PC-3 (cell line): ENCODE measurements at regions not wholly inside any gene's neighbourhood (a gene's known extent, or its start where the extent isn't known, plus 50 kb on each side); places are given as distances from the start of the nearest gene placed in this dataset.

Experiments used
- ATAC-seq: fragments of 200-7000 bp; cut with Tn5 transposase; 2 replicates; pipeline ENCODE4 v1.9.1; 2020; ENCODE audit warnings: mild to moderate bottlenecking, moderate library complexity
- BruUV-seq: library from RNA; stranded (reverse); fragments of 400-500 nt; replicated peaks from 2 replicates; lab custom pipeline; 2021; lab: Mats Ljungman, UMichigan
- CTCF ChIA-PET: fragments of 300-600 bp; sonication (Branson Sonifier 250); formaldehyde crosslinking; loops from one replicate; lab custom pipeline; 2022; ENCODE audit warnings: antibody characterized with exemption; lab: Charles Lee
- POLR2A ChIA-PET: fragments of 300-600 bp; sonication (Branson Sonifier 250); formaldehyde crosslinking; loops from one replicate; lab custom pipeline; 2022; ENCODE audit warnings: antibody characterized with exemption; ENCODE audit not compliant: unreplicated experiment; lab: Charles Lee
- DNase-seq: peaks from one replicate; pipeline ENCODE4 v3.0.0-alpha.2; 2015
- H2AFZ ChIP-seq: fragments of 300-600 bp; sonication (generic); 2 replicates; pipeline ENCODE4 v1.6.0; 2016; ENCODE audit warnings: antibody characterized with exemption, low read length
- H3F3A ChIP-seq: fragments of 300-600 bp; sonication (generic); one replicate; pipeline ENCODE4 v1.6.0; 2017; ENCODE audit warnings: antibody characterized with exemption, low read length, control low read depth, mild to moderate bottlenecking; ENCODE audit not compliant: unreplicated experiment
- H3K27ac ChIP-seq: fragments of 300-600 bp; sonication (generic); 2 replicates; pipeline ENCODE4 v1.5.1; 2016; ENCODE audit warnings: mild to moderate bottlenecking, low read length
- H3K27me3 ChIP-seq: fragments of 300-600 bp; sonication (generic); 2 replicates; pipeline ENCODE4 v1.6.1; 2016; ENCODE audit warnings: low read length, mixed read lengths
- H3K36me3 ChIP-seq: fragments of 300-600 bp; sonication (generic); 2 replicates; pipeline ENCODE4 v1.6.1; 2016; ENCODE audit warnings: low read depth, mixed run types, low read length, mixed read lengths
- H3K4me1 ChIP-seq: fragments of 300-600 bp; sonication (generic); 2 replicates; pipeline ENCODE4 v1.5.1; 2016; ENCODE audit warnings: low read length; ENCODE audit not compliant: insufficient read depth
- H3K4me2 ChIP-seq: fragments of 300-600 bp; sonication (generic); 2 replicates; pipeline ENCODE4 v1.6.0; 2016; ENCODE audit warnings: low read length
- H3K4me3 ChIP-seq: fragments of 300-600 bp; sonication (generic); 2 replicates; pipeline ENCODE4 v1.5.1; 2016; ENCODE audit warnings: mild to moderate bottlenecking, low read length, mixed read lengths
- H3K79me2 ChIP-seq: fragments of 300-600 bp; sonication (generic); 2 replicates; pipeline ENCODE4 v1.6.1; 2017; ENCODE audit warnings: low read length, mixed read lengths
- H3K9ac ChIP-seq: fragments of 300-600 bp; sonication (generic); 2 replicates; pipeline ENCODE4 v1.6.0; 2016; ENCODE audit warnings: mild to moderate bottlenecking, low read length
- H3K9me2 ChIP-seq: fragments of 300-600 bp; sonication (generic); replicated peaks from 2 replicates; pipeline ENCODE4 v1.6.1; 2016; ENCODE audit warnings: mixed run types, low read length, mixed read lengths
- H3K9me3 ChIP-seq: fragments of 300-600 bp; sonication (generic); 2 replicates; pipeline ENCODE4 v1.6.1; 2016; ENCODE audit warnings: low read length, mixed read lengths
- H4K20me1 ChIP-seq: fragments of 300-600 bp; sonication (generic); 2 replicates; pipeline ENCODE4 v1.6.1; 2016; ENCODE audit warnings: low read length, mixed read lengths
- CTCF ChIP-seq: fragments of 300-600 bp; sonication (generic); conservative IDR thresholded peaks from 2 replicates; pipeline ENCODE4 v1.5.1; 2017; ENCODE audit warnings: antibody characterized with exemption, low read depth, mild to moderate bottlenecking, low read length
- EZH2 ChIP-seq: fragments of 300-600 bp; sonication (generic); IDR thresholded peaks from one replicate; pipeline ENCODE4 v1.6.1; 2017; ENCODE audit warnings: antibody characterized with exemption, mild to moderate bottlenecking, low read length; ENCODE audit not compliant: unreplicated experiment
- EZH2phosphoT487 ChIP-seq: fragments of 300-600 bp; sonication (generic); IDR thresholded peaks from 2 replicates; pipeline ENCODE4 v1.6.1; 2018; ENCODE audit warnings: mild to moderate bottlenecking, antibody characterized with exemption, low read length, borderline replicate concordance
- intact Hi-C: fragments of 100-400 bp; cut with micrococcal nuclease; formaldehyde crosslinking; loops from 2 replicates; pipeline ENCODE4 v1.9.0; 2023

- H3K4me2 ChIP-seq: no peak overlapping the region
- intact Hi-C loops: no loop called here
- H3K79me2 ChIP-seq: no peaks in the 10 kb centered on the region
- DNase-seq (no peak), ATAC-seq (no peak)
- BruUV-seq: no TSS peak
- H3F3A ChIP-seq: no peaks in the 10 kb centered on the region
- no peaks in the 10 kb centered on the region for H3K36me3 ChIP-seq
- no peak overlapping the region for H3K9ac ChIP-seq
- no peak overlapping the region for H3K4me3 ChIP-seq
- H4K20me1 ChIP-seq: no peaks in the 10 kb centered on the region
- no peak overlapping the region for H2AFZ ChIP-seq
- TF ChIP-seq EZH2phosphoT487 (no peak), CTCF (no peak), EZH2 (no peak)
- ChIA-PET POLR2A (no interaction called here), CTCF (no interaction called here)
- H3K4me1 ChIP-seq: peaks cover 12% of the 10 kb centered on the region; the same call in 1 of the 2 replicates
- H3K9me3 ChIP-seq: no peaks in the 10 kb centered on the region
- H3K27me3 ChIP-seq: no peaks in the 10 kb centered on the region
- no peaks in the 10 kb centered on the region for H3K9me2 ChIP-seq
- H3K27ac ChIP-seq: no peak overlapping the region
Observed at GRCh38 chr3:87710511-87710910, 348.3 kb downstream of the CGGBP1 start.

- Histone ChIP-seq H4K20me1 (no peaks in the 10 kb centered on the region), H3K27ac (no peak overlapping the region), H3K79me2 (no peaks in the 10 kb centered on the region), H3K27me3 (no peaks in the 10 kb centered on the region), H3K36me3 (no peaks in the 10 kb centered on the region), H2AFZ (no peak overlapping the region), H3K4me2 (no peak overlapping the region), H3K9ac (no peak overlapping the region), H3F3A (no peaks in the 10 kb centered on the region), H3K4me3 (no peak overlapping the region), H3K9me2 (no peaks in the 10 kb centered on the region), H3K4me1 (peaks cover 8% of the 10 kb centered on the region; the same call in 1 of the 2 replicates), H3K9me3 (no peaks in the 10 kb centered on the region)
- ChIA-PET POLR2A (no interaction called here), CTCF (no interaction called here)
- TF ChIP-seq EZH2: no peak
- ATAC-seq (no peak), DNase-seq (no peak)
- intact Hi-C loops: no loop called here
- BruUV-seq: no TSS peak
Observed at GRCh38 chr3:87710028-87710427, 348.8 kb downstream of the CGGBP1 start.

GRCh38 chr3:87706176-87706575 is 352.6 kb downstream of the CGGBP1 start:
- no peaks in the 10 kb centered on the region for H3K36me3 ChIP-seq
- no peaks in the 10 kb centered on the region for H3K27me3 ChIP-seq
- BruUV-seq: no TSS peak
- H3K9me2 ChIP-seq: no peaks in the 10 kb centered on the region
- POLR2A ChIA-PET: no interaction called here
- CTCF ChIA-PET: no interaction called here
- intact Hi-C loops: no loop called here
- TF ChIP-seq CTCF (no peak), EZH2 (no peak), EZH2phosphoT487 (no peak)
- ATAC-seq (peak; percentile 96), DNase-seq (peak; percentile 74)
- no peaks in the 10 kb centered on the region for H3F3A ChIP-seq
- peaks cover 8% of the 10 kb centered on the region; the same call in 1 of the 2 replicates for H3K4me1 ChIP-seq
- no peaks in the 10 kb centered on the region for H3K79me2 ChIP-seq
- no peaks in the 10 kb centered on the region for H3K9me3 ChIP-seq
- H3K4me2 ChIP-seq: 0 out of 2 replicates have a peak overlapping the region, but pooled peaks have one; percentile 12
- H3K27ac ChIP-seq: no peak overlapping the region
- no peak overlapping the region for H3K4me3 ChIP-seq
- no peaks in the 10 kb centered on the region for H4K20me1 ChIP-seq
- no peak overlapping the region for H3K9ac ChIP-seq
- no peak overlapping the region for H2AFZ ChIP-seq
